Esophagus (tissue), 2 donors: ENCODE measurements at regions not wholly inside any gene's neighbourhood (a gene's known extent, or its start where the extent isn't known, plus 50 kb on each side); places are given as distances from the start of the nearest gene placed in this dataset.

ENCODE experiments used
- H3K27ac ChIP-seq, 2 donors: one replicate each; pipeline ENCODE4 v1.5.1; 2013; ENCODE audit warnings: low read depth in 2 of 2, mild to moderate bottlenecking in 2 of 2, inconsistent platforms in 1 of 2, low read length in 1 of 2, moderate library complexity in 1 of 2
- H3K27me3 ChIP-seq, 2 donors: one replicate each; pipeline ENCODE4 v1.6.1; 2013; ENCODE audit warnings: low read length in 2 of 2, control low read depth in 1 of 2, mild to moderate bottlenecking in 1 of 2; ENCODE audit not compliant: insufficient read depth in 2 of 2, control insufficient read depth in 1 of 2
- H3K36me3 ChIP-seq, 2 donors: one replicate each; pipeline ENCODE4 v1.6.1; 2013; ENCODE audit warnings: low read length in 1 of 2; ENCODE audit not compliant: control insufficient read depth in 2 of 2, insufficient read depth in 2 of 2
- H3K4me1 ChIP-seq, 2 donors: one replicate each; pipeline ENCODE4 v1.6.1; 2013; ENCODE audit warnings: low read length in 1 of 2; ENCODE audit not compliant: control insufficient read depth in 2 of 2, insufficient read depth in 2 of 2
- H3K4me3 ChIP-seq, 2 donors: one replicate each; pipeline ENCODE4 v1.5.1; 2013; ENCODE audit warnings: low read length in 2 of 2, mild to moderate bottlenecking in 2 of 2, low read depth in 1 of 2, moderate library complexity in 1 of 2
- H3K9me3 ChIP-seq, 2 donors: one replicate each; pipeline ENCODE4 v1.6.1; 2013; ENCODE audit warnings: mild to moderate bottlenecking in 2 of 2, low read depth in 1 of 2, low read length in 1 of 2, moderate library complexity in 1 of 2; ENCODE audit not compliant: control insufficient read depth in 2 of 2, insufficient read depth in 1 of 2
- WGBS, 2 donors: extraction: QIAGEN DNeasy Blood & Tissue Kit; methylation state at CpG; one replicate each; pipeline ENCODE4 v1.1.7; 2013; 5-methylcytosine and 5-hydroxymethylcytosine counted together
- donor health status: healthy with polysubstance abuse.
- donor health status: Bipolar disorder and iron deficiency.

DNA sequence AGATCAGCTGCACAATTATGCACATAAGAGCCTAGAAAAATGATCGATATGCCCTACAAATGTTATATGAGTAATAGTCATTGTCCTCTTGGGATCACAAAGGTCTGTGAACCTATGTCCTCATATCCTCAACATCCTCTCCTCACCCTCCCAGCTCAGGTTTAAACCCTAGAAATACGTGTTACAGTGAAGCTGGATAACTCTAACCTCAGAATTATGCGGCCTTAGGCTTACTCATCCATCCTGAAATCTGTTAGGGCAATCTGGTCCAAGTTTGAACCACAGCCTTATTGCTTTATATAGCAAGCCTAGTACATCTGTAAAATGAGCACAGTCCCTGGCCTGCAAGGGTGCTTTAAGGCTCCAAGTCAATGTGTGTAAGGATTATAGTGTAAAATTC is 84.2 kb upstream of the FRMD4A start:
- H3K4me1 ChIP-seq: no peaks in the 10 kb centered on the region
- no peaks in the 10 kb centered on the region for H3K27me3 ChIP-seq
- no peaks in the 10 kb centered on the region for H3K9me3 ChIP-seq
- 83 to 84% methylated on average over 3 of the region's 3 CpGs for WGBS, 2 donors
- H3K4me3 ChIP-seq: no peak overlapping the region
- H3K36me3 ChIP-seq: peaks cover 0 to 1% of the 10 kb centered on the region in 2 donors
- H3K27ac ChIP-seq: no peak overlapping the region

DNA sequence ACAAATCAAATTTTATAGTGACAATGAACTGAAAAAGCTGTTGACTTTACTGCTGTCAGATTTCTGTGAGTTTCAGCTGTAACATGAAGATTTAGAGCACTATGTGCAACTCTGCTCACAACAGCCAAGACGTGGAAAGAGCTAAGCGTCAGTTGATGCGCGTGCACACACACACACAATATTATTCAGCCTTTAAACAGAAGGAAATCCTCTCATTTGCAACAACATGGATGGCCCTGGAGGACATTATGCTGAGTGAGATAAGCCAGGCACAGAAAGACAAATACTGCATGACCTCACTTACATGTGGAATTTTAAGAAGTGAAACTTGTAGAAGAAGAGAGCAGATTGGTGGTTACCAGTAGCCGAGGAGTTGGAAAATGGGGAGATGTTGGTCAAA is 82.8 kb upstream of the FRMD4A start:
- Histone ChIP-seq H3K27me3 (no peaks in the 10 kb centered on the region), H3K4me3 (no peak overlapping the region), H3K9me3 (no peaks in the 10 kb centered on the region), H3K4me1 (no peaks in the 10 kb centered on the region), H3K36me3 (peaks cover 0 to 1% of the 10 kb centered on the region in 2 donors), H3K27ac (no peak overlapping the region)
- 74 to 86% methylated on average over 5 of the region's 5 CpGs for WGBS, 2 donors

DNA sequence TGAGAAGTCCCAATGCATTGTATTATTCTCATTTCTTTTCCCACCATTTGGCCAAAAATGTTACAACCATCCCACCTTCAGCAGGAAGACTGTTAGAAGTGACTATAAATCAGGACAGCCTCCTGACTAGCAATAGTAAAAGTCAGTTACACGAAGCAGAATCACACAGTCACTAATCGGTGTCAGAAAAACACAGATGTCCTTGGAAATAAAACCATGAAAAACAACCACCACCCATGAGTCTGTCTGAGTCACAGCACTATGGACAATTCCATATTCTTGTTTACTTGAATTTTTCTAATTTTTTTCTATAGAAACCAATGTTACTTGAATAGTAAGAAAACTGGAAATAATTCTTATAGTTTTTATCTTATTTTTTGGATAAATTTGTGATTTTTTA is 81.9 kb upstream of the FRMD4A start:
- Histone ChIP-seq H3K36me3 (no peaks in the 10 kb centered on the region), H3K27ac (no peak overlapping the region), H3K27me3 (no peaks in the 10 kb centered on the region), H3K9me3 (no peaks in the 10 kb centered on the region), H3K4me3 (no peak overlapping the region), H3K4me1 (no peaks in the 10 kb centered on the region)
- 73 to 79% methylated on average over 2 of the region's 2 CpGs for WGBS, 2 donors

DNA sequence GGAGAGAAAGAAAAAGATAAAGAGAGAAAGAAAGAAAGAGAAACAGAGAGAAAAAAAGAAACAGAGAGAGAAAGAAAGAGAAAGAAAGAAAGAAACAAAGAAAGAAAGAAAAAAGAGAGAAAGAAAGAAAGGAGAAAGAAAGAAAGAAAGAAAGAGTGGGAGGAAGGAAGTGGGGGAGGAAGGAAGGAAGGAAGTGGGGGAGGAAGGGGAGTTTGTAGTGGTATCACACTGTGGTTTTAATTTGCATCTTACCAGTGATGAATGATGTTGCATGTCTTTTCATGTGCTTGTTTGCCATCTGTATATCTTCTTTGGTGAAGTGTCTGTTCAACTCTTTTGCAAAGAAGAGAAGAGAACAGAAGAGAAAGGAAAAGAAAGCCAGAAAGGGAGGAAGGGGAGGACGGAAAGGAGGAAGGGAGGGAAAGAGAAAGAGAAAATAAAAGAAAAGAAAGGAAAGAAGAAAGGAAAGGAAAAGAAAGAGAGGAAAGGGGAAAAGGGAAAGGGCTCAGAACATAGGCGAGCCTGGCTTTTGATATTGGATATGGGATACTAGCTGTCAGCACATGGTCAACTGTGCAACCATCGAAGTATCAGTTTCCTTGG is 79.2 kb upstream of the FRMD4A start:
- no peaks in the 10 kb centered on the region for H3K36me3 ChIP-seq
- no peaks in the 10 kb centered on the region for H3K27me3 ChIP-seq
- no peaks in the 10 kb centered on the region for H3K4me1 ChIP-seq
- H3K9me3 ChIP-seq: no peaks in the 10 kb centered on the region
- 68 to 69% methylated on average over 3 of the region's 3 CpGs for WGBS, 2 donors
- H3K27ac ChIP-seq: no peak overlapping the region
- H3K4me3 ChIP-seq: no peak overlapping the region

- Histone ChIP-seq H3K9me3 (no peaks in the 10 kb centered on the region), H3K4me3 (no peak overlapping the region), H3K36me3 (no peaks in the 10 kb centered on the region), H3K4me1 (no peaks in the 10 kb centered on the region), H3K27ac (no peak overlapping the region), H3K27me3 (no peaks in the 10 kb centered on the region)
- WGBS, 2 donors: 75 to 84% methylated on average over 4 of the region's 4 CpGs
Measured at GRCh38 chr10:14409247-14409646, 78.5 kb upstream of the FRMD4A start.

GRCh38 chr10:14408139-14408538 is 77.4 kb upstream of the FRMD4A start:
- Histone ChIP-seq H3K27ac (no peak overlapping the region), H3K4me1 (no peaks in the 10 kb centered on the region), H3K27me3 (no peaks in the 10 kb centered on the region), H3K9me3 (no peaks in the 10 kb centered on the region), H3K4me3 (no peak overlapping the region), H3K36me3 (no peaks in the 10 kb centered on the region)
- WGBS, 2 donors: 85 to 94% methylated on average over 2 of the region's 2 CpGs

- 84 to 92% methylated on average over 7 of the region's 7 CpGs for WGBS, 2 donors
- no peaks in the 10 kb centered on the region for H3K4me1 ChIP-seq
- H3K9me3 ChIP-seq: no peaks in the 10 kb centered on the region
- H3K27me3 ChIP-seq: no peaks in the 10 kb centered on the region
- no peak overlapping the region for H3K27ac ChIP-seq
- H3K4me3 ChIP-seq: no peak overlapping the region
- no peaks in the 10 kb centered on the region for H3K36me3 ChIP-seq
Measured at GRCh38 chr10:14407567-14407966, 76.8 kb upstream of the FRMD4A start.

DNA sequence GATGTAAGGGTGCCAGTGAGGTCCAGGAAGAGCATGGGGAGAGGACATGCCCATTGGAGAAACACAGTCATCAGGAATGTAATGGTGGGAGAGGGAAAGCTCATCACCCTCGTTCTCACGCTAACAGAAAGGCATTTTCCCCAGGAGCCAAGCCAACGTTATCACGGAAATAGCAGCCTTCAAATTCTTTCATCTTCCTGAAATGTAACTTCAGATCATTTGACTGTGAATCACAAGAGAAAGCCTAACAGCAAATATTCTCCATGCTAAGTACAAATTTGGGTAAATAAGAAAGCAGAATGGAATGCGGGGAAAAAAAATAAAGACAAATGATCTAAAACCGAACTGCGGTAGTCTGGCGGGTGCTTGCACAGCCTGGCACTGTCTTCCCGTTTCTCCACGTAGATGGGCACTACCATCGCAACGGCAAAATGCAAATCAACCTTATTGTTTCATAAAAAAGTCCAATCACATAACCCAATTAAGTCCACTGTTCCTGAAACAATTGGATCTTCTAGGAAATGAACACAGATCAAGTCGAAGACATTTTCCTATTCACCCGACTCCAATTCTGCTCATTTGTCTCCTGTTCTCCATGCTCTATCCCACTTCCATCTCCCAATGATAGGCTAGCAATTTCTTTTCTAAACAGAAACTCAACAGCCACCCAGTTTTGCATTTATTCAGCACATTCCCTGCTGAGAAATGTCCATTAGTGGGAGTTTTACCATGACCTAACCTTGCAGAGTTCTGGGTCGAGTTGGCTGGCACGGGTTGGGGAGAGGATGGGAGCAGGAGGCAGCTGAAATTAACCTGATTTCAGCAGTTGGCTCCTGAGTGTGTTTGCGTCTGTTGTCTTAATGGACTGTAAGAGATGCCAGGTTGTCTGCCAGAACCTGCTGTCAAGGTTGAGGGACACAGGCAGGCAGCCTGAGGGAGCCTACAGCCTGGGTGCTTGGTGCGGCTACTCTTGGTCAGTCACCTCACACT is 74.6 kb upstream of the FRMD4A start:
- no peaks in the 10 kb centered on the region for H3K9me3 ChIP-seq
- H3K4me1 ChIP-seq: no peaks in the 10 kb centered on the region
- 59 to 68% methylated on average over 18 of the region's 18 CpGs for WGBS, 2 donors
- no peak overlapping the region for H3K4me3 ChIP-seq
- no peaks in the 10 kb centered on the region for H3K36me3 ChIP-seq
- H3K27ac ChIP-seq: no peak overlapping the region
- no peaks in the 10 kb centered on the region for H3K27me3 ChIP-seq

- Histone ChIP-seq H3K27me3 (no peaks in the 10 kb centered on the region), H3K4me3 (no peak overlapping the region), H3K9me3 (no peaks in the 10 kb centered on the region), H3K4me1 (no peaks in the 10 kb centered on the region), H3K36me3 (no peaks in the 10 kb centered on the region), H3K27ac (no peak overlapping the region)
- WGBS, 2 donors: 79 to 81% methylated on average over 8 of the region's 8 CpGs
Measured at GRCh38 chr10:14403881-14404623, 73.3 kb upstream of the FRMD4A start.
